ENCODE measurements at regions not wholly inside any gene's neighbourhood (a gene's known extent, or its start where the extent isn't known, plus 50 kb on each side); places are given as distances from the start of the nearest gene placed in this dataset.

DNA sequence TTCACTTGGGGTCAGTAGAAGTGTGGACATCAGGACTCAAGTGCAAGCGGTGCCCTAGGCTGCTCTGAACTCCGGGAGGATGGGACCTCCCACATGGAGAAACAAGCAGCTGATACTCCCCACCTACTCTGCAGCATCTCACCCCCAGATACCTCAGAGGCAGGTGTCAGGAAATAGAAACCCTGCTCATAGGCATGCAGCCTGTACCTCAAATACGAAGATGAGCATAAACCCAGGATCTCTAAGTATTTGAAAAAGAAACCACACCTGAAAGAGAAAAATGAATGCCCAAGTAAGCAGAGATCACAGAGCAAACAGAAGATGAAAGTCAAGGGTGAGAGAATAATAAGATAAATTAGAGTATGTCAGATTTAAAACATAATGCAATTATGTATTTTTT, 75.6 kb upstream of the WSCD2 start:
- DNase-seq, result no peak
- H2BK5ac ChIP-seq (ENCODE audit: low read depth, low read length, poor library complexity, severe bottlenecking), result no peak overlapping the region
- H3K18ac ChIP-seq (ENCODE audit: low read depth in 1 of 2, low read length in 2 of 2), result no peak overlapping the region
- peaks cover 0 to 19% of the 10 kb centered on the region in 2 experiments for H3K27me3 ChIP-seq (ENCODE audit: control insufficient read depth in 1 of 2, insufficient read depth in 1 of 2, low read length in 2 of 2)
- no peak overlapping the region for H3K9ac ChIP-seq (ENCODE audit: low read length)
- H3K36me3 ChIP-seq (ENCODE audit: control insufficient read depth in 1 of 2, insufficient read depth in 2 of 2, low read depth in 1 of 2, low read length in 2 of 2), result no peaks in the 10 kb centered on the region
- H2AFZ ChIP-seq (ENCODE audit: low read depth, low read length), result no peak overlapping the region
- no peak overlapping the region for H4K8ac ChIP-seq (ENCODE audit: low read length)
- no peak overlapping the region for H3K14ac ChIP-seq (ENCODE audit: low read length in 2 of 2)
- no peak overlapping the region for H3K4me2 ChIP-seq (ENCODE audit: low read length, poor library complexity, severe bottlenecking)
- no peak overlapping the region for H4K91ac ChIP-seq (ENCODE audit: low read length)
- H3K4me3 ChIP-seq (ENCODE audit: insufficient read depth in 1 of 2, low read depth in 1 of 2, low read length in 2 of 2), result no peak overlapping the region
- H2BK15ac ChIP-seq (ENCODE audit: low read depth, poor library complexity, severe bottlenecking), result no peak overlapping the region
- WGBS, result 65% methylated on average over 2 of the region's 3 CpGs
- H3K4me1 ChIP-seq (ENCODE audit: control insufficient read depth, insufficient read depth, low read depth, low read length), result no peaks in the 10 kb centered on the region
- H2BK12ac ChIP-seq (ENCODE audit: low read length in 2 of 2), result no peak overlapping the region
- H3K79me1 ChIP-seq (replicated peaks; ENCODE audit: low read length, poor library complexity, severe bottlenecking), result no peaks in the 10 kb centered on the region
- no peak overlapping the region for H3K4ac ChIP-seq (ENCODE audit: low read depth in 1 of 2, low read length in 2 of 2)
- H3K23ac ChIP-seq (ENCODE audit: low read length in 2 of 2), result no peak overlapping the region
- no peak overlapping the region for H2BK120ac ChIP-seq (ENCODE audit: low read depth, low read length)
- no peaks in the 10 kb centered on the region for H3K9me3 ChIP-seq (ENCODE audit: control insufficient read depth, low read length)
- no peak overlapping the region for H2AK5ac ChIP-seq (ENCODE audit: low read length, severe bottlenecking)
- H3K27ac ChIP-seq (ENCODE audit: low read length, poor library complexity, severe bottlenecking), result no peak overlapping the region

- H3K4me2 ChIP-seq (ENCODE audit: low read length, poor library complexity, severe bottlenecking), result no peak overlapping the region
- H4K91ac ChIP-seq (ENCODE audit: low read length), result no peak overlapping the region
- no peak for DNase-seq
- H2BK120ac ChIP-seq (ENCODE audit: low read depth, low read length), result no peak overlapping the region
- H3K79me1 ChIP-seq (replicated peaks; ENCODE audit: low read length, poor library complexity, severe bottlenecking), result no peaks in the 10 kb centered on the region
- H2AK5ac ChIP-seq (ENCODE audit: low read length, severe bottlenecking), result no peak overlapping the region
- 33% methylated on average over 1 of the region's 2 CpGs for WGBS
- no peak overlapping the region for H3K4me3 ChIP-seq (ENCODE audit: insufficient read depth in 1 of 2, low read depth in 1 of 2, low read length in 2 of 2)
- no peak overlapping the region for H3K4ac ChIP-seq (ENCODE audit: low read depth in 1 of 2, low read length in 2 of 2)
- H2BK12ac ChIP-seq (ENCODE audit: low read length in 2 of 2), result no peak overlapping the region
- H4K8ac ChIP-seq (ENCODE audit: low read length), result no peak overlapping the region
- H3K18ac ChIP-seq (ENCODE audit: low read depth in 1 of 2, low read length in 2 of 2), result no peak overlapping the region
- no peak overlapping the region for H2AFZ ChIP-seq (ENCODE audit: low read depth, low read length)
- peaks cover 0 to 18% of the 10 kb centered on the region in 2 experiments for H3K27me3 ChIP-seq (ENCODE audit: control insufficient read depth in 1 of 2, insufficient read depth in 1 of 2, low read length in 2 of 2)
- H3K27ac ChIP-seq (ENCODE audit: low read length, poor library complexity, severe bottlenecking), result no peak overlapping the region
- H3K36me3 ChIP-seq (ENCODE audit: control insufficient read depth in 1 of 2, insufficient read depth in 2 of 2, low read depth in 1 of 2, low read length in 2 of 2), result no peaks in the 10 kb centered on the region
- no peak overlapping the region for H2BK5ac ChIP-seq (ENCODE audit: low read depth, low read length, poor library complexity, severe bottlenecking)
- H3K23ac ChIP-seq (ENCODE audit: low read length in 2 of 2), result no peak overlapping the region
- H3K9ac ChIP-seq (ENCODE audit: low read length), result no peak overlapping the region
- no peak overlapping the region for H2BK15ac ChIP-seq (ENCODE audit: low read depth, poor library complexity, severe bottlenecking)
- no peaks in the 10 kb centered on the region for H3K4me1 ChIP-seq (ENCODE audit: control insufficient read depth, insufficient read depth, low read depth, low read length)
- H3K9me3 ChIP-seq (ENCODE audit: control insufficient read depth, low read length), result no peaks in the 10 kb centered on the region
- H3K14ac ChIP-seq (ENCODE audit: low read length in 2 of 2), result no peak overlapping the region
Measured at GRCh38 chr12:108054496-108054895, 74.6 kb upstream of the WSCD2 start.

GRCh38 chr12:108055141-108055540, 73.9 kb upstream of the WSCD2 start:
- Histone ChIP-seq H3K27me3 (ENCODE audit: control insufficient read depth in 1 of 2, insufficient read depth in 1 of 2, low read length in 2 of 2) (peaks cover 0 to 18% of the 10 kb centered on the region in 2 experiments), H2BK12ac (ENCODE audit: low read length in 2 of 2) (no peak overlapping the region), H3K36me3 (ENCODE audit: control insufficient read depth in 1 of 2, insufficient read depth in 2 of 2, low read depth in 1 of 2, low read length in 2 of 2) (no peaks in the 10 kb centered on the region), H3K79me1 (replicated peaks; ENCODE audit: low read length, poor library complexity, severe bottlenecking) (no peaks in the 10 kb centered on the region), H3K14ac (ENCODE audit: low read length in 2 of 2) (no peak overlapping the region), H3K4me2 (ENCODE audit: low read length, poor library complexity, severe bottlenecking) (no peak overlapping the region), H3K27ac (ENCODE audit: low read length, poor library complexity, severe bottlenecking) (no peak overlapping the region), H2AFZ (ENCODE audit: low read depth, low read length) (no peak overlapping the region), H3K9ac (ENCODE audit: low read length) (no peak overlapping the region), H2BK120ac (ENCODE audit: low read depth, low read length) (no peak overlapping the region), H3K4me1 (ENCODE audit: control insufficient read depth, insufficient read depth, low read depth, low read length) (no peaks in the 10 kb centered on the region), H2BK15ac (ENCODE audit: low read depth, poor library complexity, severe bottlenecking) (no peak overlapping the region), H3K18ac (ENCODE audit: low read depth in 1 of 2, low read length in 2 of 2) (no peak overlapping the region), H2AK5ac (ENCODE audit: low read length, severe bottlenecking) (no peak overlapping the region), H3K4ac (ENCODE audit: low read depth in 1 of 2, low read length in 2 of 2) (no peak overlapping the region), H4K91ac (ENCODE audit: low read length) (no peak overlapping the region), H4K8ac (ENCODE audit: low read length) (no peak overlapping the region), H3K4me3 (ENCODE audit: insufficient read depth in 1 of 2, low read depth in 1 of 2, low read length in 2 of 2) (no peak overlapping the region), H2BK5ac (ENCODE audit: low read depth, low read length, poor library complexity, severe bottlenecking) (no peak overlapping the region), H3K9me3 (ENCODE audit: control insufficient read depth, low read length) (no peaks in the 10 kb centered on the region), H3K23ac (ENCODE audit: low read length in 2 of 2) (no peak overlapping the region)
- DNase-seq, result no peak
- 17% methylated on average over 2 of the region's 3 CpGs for WGBS

DNA sequence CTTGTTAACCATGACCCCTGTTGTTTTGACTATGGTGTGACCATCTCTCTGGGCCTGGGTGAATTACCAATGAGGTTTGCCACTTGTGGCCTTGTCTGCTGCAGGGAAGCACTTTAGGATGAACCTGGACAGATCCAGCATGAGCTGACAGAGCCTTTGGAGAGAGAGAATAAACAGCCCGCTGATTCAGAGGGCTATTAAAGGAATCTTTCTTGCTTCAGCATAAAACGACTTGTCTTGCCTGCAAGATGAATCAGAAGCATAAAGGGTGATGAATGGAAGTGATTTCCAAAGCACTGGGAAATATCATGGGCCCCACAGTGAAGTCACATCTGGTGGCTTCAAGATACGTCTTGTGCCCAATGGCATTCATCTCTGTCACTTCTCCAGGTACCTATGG, 69.0 kb upstream of the WSCD2 start:
- no peaks in the 10 kb centered on the region for H3K79me1 ChIP-seq (replicated peaks; ENCODE audit: low read length, poor library complexity, severe bottlenecking)
- H3K18ac ChIP-seq (ENCODE audit: low read depth in 1 of 2, low read length in 2 of 2), result no peak overlapping the region
- no peak overlapping the region for H2BK15ac ChIP-seq (ENCODE audit: low read depth, poor library complexity, severe bottlenecking)
- 41% methylated on average over 3 of the region's 3 CpGs for WGBS
- no peaks in the 10 kb centered on the region for H3K9me3 ChIP-seq (ENCODE audit: control insufficient read depth, low read length)
- H3K4me2 ChIP-seq (ENCODE audit: low read length, poor library complexity, severe bottlenecking), result no peak overlapping the region
- H4K91ac ChIP-seq (ENCODE audit: low read length), result no peak overlapping the region
- no peak for DNase-seq
- H3K14ac ChIP-seq (ENCODE audit: low read length in 2 of 2), result no peak overlapping the region
- no peak overlapping the region for H2BK120ac ChIP-seq (ENCODE audit: low read depth, low read length)
- no peaks in the 10 kb centered on the region for H3K36me3 ChIP-seq (ENCODE audit: control insufficient read depth in 1 of 2, insufficient read depth in 2 of 2, low read depth in 1 of 2, low read length in 2 of 2)
- H3K4ac ChIP-seq (ENCODE audit: low read depth in 1 of 2, low read length in 2 of 2), result no peak overlapping the region
- no peak overlapping the region for H2AFZ ChIP-seq (ENCODE audit: low read depth, low read length)
- H3K4me1 ChIP-seq (ENCODE audit: control insufficient read depth, insufficient read depth, low read depth, low read length), result no peaks in the 10 kb centered on the region
- peaks cover 0 to 42% of the 10 kb centered on the region in 2 experiments for H3K27me3 ChIP-seq (ENCODE audit: control insufficient read depth in 1 of 2, insufficient read depth in 1 of 2, low read length in 2 of 2)
- H4K8ac ChIP-seq (ENCODE audit: low read length), result no peak overlapping the region
- H2AK5ac ChIP-seq (ENCODE audit: low read length, severe bottlenecking), result no peak overlapping the region
- no peak overlapping the region for H2BK5ac ChIP-seq (ENCODE audit: low read depth, low read length, poor library complexity, severe bottlenecking)
- no peak overlapping the region for H3K4me3 ChIP-seq (ENCODE audit: insufficient read depth in 1 of 2, low read depth in 1 of 2, low read length in 2 of 2)
- no peak overlapping the region for H3K27ac ChIP-seq (ENCODE audit: low read length, poor library complexity, severe bottlenecking)
- H3K9ac ChIP-seq (ENCODE audit: low read length), result no peak overlapping the region
- no peak overlapping the region for H3K23ac ChIP-seq (ENCODE audit: low read length in 2 of 2)
- no peak overlapping the region for H2BK12ac ChIP-seq (ENCODE audit: low read length in 2 of 2)
